ENCODE measurements at regions not wholly inside any gene's neighbourhood (a gene's known extent, or its start where the extent isn't known, plus 50 kb on each side); places are given as distances from the start of the nearest gene placed in this dataset.
"Not testable (repeated sequence)": the region's sequence is repeated elsewhere in the genome, so short reads cannot be mapped to it uniquely, and the experiment has no call there.

DNA sequence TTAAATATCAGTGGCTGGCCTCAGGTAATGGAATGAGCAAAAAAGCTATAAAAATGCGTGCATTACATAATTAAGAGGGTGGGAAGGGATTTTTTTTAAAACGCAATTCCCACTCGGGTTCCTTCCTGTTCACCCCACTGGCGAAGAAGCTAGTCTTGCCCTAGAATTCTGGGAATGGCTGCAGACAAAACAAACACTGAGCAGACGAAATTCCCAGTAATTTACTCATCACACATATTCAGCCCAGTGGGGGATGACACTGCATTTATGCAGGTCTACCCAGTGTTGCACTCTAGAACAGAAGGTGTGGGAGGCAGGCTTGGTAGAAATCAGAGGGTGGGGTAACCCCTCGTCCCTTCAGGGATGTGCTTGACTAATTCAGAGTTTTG lies 2695.0 kb upstream of the DEFB115 start:
- H3K9me3 Mint-ChIP-seq: peaks cover 32% of the 10 kb centered on the region
- TF ChIP-seq, protein P1, sequence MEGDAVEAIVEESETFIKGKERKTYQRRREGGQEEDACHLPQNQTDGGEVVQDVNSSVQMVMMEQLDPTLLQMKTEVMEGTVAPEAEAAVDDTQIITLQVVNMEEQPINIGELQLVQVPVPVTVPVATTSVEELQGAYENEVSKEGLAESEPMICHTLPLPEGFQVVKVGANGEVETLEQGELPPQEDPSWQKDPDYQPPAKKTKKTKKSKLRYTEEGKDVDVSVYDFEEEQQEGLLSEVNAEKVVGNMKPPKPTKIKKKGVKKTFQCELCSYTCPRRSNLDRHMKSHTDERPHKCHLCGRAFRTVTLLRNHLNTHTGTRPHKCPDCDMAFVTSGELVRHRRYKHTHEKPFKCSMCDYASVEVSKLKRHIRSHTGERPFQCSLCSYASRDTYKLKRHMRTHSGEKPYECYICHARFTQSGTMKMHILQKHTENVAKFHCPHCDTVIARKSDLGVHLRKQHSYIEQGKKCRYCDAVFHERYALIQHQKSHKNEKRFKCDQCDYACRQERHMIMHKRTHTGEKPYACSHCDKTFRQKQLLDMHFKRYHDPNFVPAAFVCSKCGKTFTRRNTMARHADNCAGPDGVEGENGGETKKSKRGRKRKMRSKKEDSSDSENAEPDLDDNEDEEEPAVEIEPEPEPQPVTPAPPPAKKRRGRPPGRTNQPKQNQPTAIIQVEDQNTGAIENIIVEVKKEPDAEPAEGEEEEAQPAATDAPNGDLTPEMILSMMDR (IDR thresholded peaks at IDR 0.05): no peak
- peak overlapping the region; percentile 41 for H3K4me3 Mint-ChIP-seq

GRCh38 chr20:28562899-28563521 lies 2694.5 kb upstream of the DEFB115 start:
- Mint-ChIP-seq H3K27ac (peak overlapping the region; percentile 85), H3K9me3 (peaks cover 30% of the 10 kb centered on the region)
- peak; percentile 74 for DNase-seq

More for the DNA sequence above, 2695.0 kb upstream of the DEFB115 start:
- peak; percentile 76 for DNase-seq
- Mint-ChIP-seq H3K27ac (peak overlapping the region; percentile 85), H3K4me1 (ENCODE audit: low read depth) (peaks cover 19% of the 10 kb centered on the region), H3K36me3 (ENCODE audit: low read depth) (peaks cover 16% of the 10 kb centered on the region), H3K27me3 (ENCODE audit: insufficient read depth) (no peaks in the 10 kb centered on the region)

GRCh38 chr20:28564024-28564423 lies 2693.4 kb upstream of the DEFB115 start:
- peaks cover 16% of the 10 kb centered on the region for H3K36me3 Mint-ChIP-seq (ENCODE audit: low read depth)
- not testable (repeated sequence) for H3K27me3 Mint-ChIP-seq (ENCODE audit: insufficient read depth); H3K27ac Mint-ChIP-seq; H3K4me3 Mint-ChIP-seq; DNase-seq
- peaks cover 30% of the 10 kb centered on the region for H3K9me3 Mint-ChIP-seq
- peaks cover 19% of the 10 kb centered on the region for H3K4me1 Mint-ChIP-seq (ENCODE audit: low read depth)

More at GRCh38 chr20:28562899-28563521, 2694.5 kb upstream of the DEFB115 start:
- H3K27me3 Mint-ChIP-seq (ENCODE audit: insufficient read depth): not testable (repeated sequence)
- peaks cover 16% of the 10 kb centered on the region for H3K36me3 Mint-ChIP-seq (ENCODE audit: low read depth)
- H3K4me3 Mint-ChIP-seq: peak overlapping the region; percentile 41
- peaks cover 19% of the 10 kb centered on the region for H3K4me1 Mint-ChIP-seq (ENCODE audit: low read depth)

GRCh38 chr20:28564688-28565463 lies 2692.6 kb upstream of the DEFB115 start:
- Mint-ChIP-seq H3K9me3 (peaks cover 26% of the 10 kb centered on the region), H3K4me1 (ENCODE audit: low read depth) (peaks cover 19% of the 10 kb centered on the region), H3K36me3 (ENCODE audit: low read depth) (peaks cover 16% of the 10 kb centered on the region)
- not testable (repeated sequence) for H3K27ac Mint-ChIP-seq; DNase-seq; H3K4me3 Mint-ChIP-seq; H3K27me3 Mint-ChIP-seq (ENCODE audit: insufficient read depth)

DNA sequence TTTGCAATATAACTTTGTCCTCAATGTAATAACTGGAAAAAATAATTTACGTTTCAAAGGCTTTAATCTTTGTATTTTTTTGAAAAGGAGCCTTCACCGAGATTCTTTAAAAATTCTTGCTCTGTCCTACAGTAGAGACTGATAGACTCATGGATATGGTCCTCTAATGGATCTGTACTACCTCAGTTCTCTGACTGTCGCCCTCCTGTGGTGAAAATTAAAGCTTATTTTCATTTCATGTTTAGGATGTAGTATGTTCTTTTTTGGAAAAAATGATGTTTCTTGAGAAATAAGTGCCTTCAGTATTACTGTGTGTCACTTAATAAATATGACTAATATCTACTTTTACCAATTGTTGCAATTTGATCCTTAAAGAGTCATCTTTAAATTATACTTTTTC lies 2681.5 kb upstream of the DEFB115 start:
- DNase-seq; H3K4me3 Mint-ChIP-seq; H3K4me1 Mint-ChIP-seq (ENCODE audit: low read depth); H3K27ac Mint-ChIP-seq; H3K27me3 Mint-ChIP-seq (ENCODE audit: insufficient read depth): not testable (repeated sequence)
- H3K36me3 Mint-ChIP-seq (ENCODE audit: low read depth): peaks cover 39% of the 10 kb centered on the region
- peaks cover 31% of the 10 kb centered on the region for H3K9me3 Mint-ChIP-seq
- TF ChIP-seq, protein P1 (IDR thresholded peaks at IDR 0.05): peak; percentile 72

- not testable (repeated sequence) for H3K4me3 Mint-ChIP-seq; DNase-seq; H3K27ac Mint-ChIP-seq; H3K4me1 Mint-ChIP-seq (ENCODE audit: low read depth); H3K9me3 Mint-ChIP-seq; H3K27me3 Mint-ChIP-seq (ENCODE audit: insufficient read depth)
- peaks cover 17% of the 10 kb centered on the region; the same call in 1 of the 2 replicates for H3K36me3 Mint-ChIP-seq (ENCODE audit: low read depth)
Measured at GRCh38 chr20:28591680-28592079, 2665.8 kb upstream of the DEFB115 start.

DNA sequence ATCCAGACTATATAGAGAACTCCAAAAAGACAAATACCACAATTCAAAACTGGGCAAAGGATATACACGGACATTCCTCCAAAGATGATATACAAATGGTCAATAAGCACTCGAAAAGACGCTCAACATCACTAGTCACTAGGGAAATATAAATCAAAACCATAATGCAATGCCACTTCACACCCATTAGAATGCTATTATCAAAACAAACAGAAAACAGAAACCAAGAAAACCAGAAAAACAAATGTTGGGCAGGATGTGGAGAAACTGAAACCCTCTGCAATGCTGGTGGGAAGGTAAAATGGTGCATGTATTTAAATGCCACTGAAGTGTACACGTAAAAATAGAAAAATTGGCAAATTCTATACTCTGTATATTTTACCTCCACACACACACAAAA lies 2664.1 kb upstream of the DEFB115 start:
- not testable (repeated sequence) for H3K4me3 Mint-ChIP-seq, H3K27ac Mint-ChIP-seq

DNA sequence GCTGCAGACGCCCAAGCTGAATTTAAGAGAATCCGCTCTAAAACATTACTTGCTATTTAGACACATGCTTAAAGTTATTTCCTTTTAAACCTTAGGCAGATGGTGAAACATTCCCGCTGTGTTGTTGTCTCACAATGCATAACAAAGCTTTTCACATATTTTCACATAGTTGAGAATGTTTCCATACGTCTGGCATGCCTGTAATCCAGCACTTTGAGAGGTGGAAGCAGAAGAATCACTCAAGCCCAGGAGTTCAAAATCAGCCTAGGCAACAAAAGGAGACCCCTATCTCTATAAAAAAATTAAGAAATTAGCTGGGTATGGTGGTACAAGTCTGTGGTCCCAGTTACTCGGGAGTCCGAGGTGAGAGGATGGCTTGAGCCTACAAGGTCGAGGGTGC lies 2663.0 kb upstream of the DEFB115 start:
- not testable (repeated sequence) for H3K27ac Mint-ChIP-seq, H3K4me3 Mint-ChIP-seq

More for the DNA sequence above, 2664.1 kb upstream of the DEFB115 start:
- peaks cover 14% of the 10 kb centered on the region; the same call in 1 of the 2 replicates for H3K4me1 Mint-ChIP-seq (ENCODE audit: low read depth)
- DNase-seq; H3K27me3 Mint-ChIP-seq (ENCODE audit: insufficient read depth); H3K9me3 Mint-ChIP-seq: not testable (repeated sequence)
- peaks cover 21% of the 10 kb centered on the region; the same call in 1 of the 2 replicates for H3K36me3 Mint-ChIP-seq (ENCODE audit: low read depth)

DNA sequence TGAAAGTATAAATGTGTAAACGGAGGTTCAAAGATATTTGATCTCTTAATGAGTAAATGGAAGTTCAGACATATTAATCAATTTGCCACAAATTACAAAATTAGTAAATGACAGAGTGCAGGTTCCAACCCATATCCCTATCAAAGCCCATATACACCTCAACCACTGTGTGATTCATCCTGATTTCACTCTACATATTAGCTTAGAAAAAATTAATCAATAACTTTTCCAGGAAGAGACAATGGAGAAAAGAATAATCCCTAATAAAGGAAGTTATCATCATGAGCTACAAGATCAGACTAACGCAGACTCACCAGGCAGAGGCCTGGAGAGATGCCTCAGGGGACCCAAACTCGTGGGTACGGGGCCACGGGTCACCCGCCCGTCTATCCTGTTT lies 2655.5 kb upstream of the DEFB115 start:
- not testable (repeated sequence) for H3K36me3 Mint-ChIP-seq (ENCODE audit: low read depth); H3K27me3 Mint-ChIP-seq (ENCODE audit: insufficient read depth); DNase-seq; H3K9me3 Mint-ChIP-seq
- Mint-ChIP-seq H3K27ac (peak overlapping the region; percentile 91), H3K4me1 (ENCODE audit: low read depth) (peaks cover 26% of the 10 kb centered on the region), H3K4me3 (peak overlapping the region; percentile 95)

More for the DNA sequence above, 2663.0 kb upstream of the DEFB115 start:
- Mint-ChIP-seq H3K36me3 (ENCODE audit: low read depth) (peaks cover 16% of the 10 kb centered on the region; the same call in 1 of the 2 replicates), H3K4me1 (ENCODE audit: low read depth) (peaks cover 14% of the 10 kb centered on the region; the same call in 1 of the 2 replicates)
- not testable (repeated sequence) for DNase-seq; H3K27me3 Mint-ChIP-seq (ENCODE audit: insufficient read depth); H3K9me3 Mint-ChIP-seq
